Liver (tissue), 8 donors: ENCODE measurements at regions not wholly inside any gene's neighbourhood (a gene's known extent, or its start where the extent isn't known, plus 50 kb on each side); places are given as distances from the start of the nearest gene placed in this dataset.

Source experiments
- DNase-seq: peaks from one replicate; pipeline ENCODE4 v3.0.0-alpha.2; 2017; ENCODE audit warnings: low spot score
- H3K27ac ChIP-seq, 2 donors: one replicate each; pipeline ENCODE4 v1.7.0; 2013; ENCODE audit warnings: inconsistent platforms in 2 of 2, low read length in 2 of 2, control low read depth in 1 of 2, low read depth in 1 of 2, mild to moderate bottlenecking in 1 of 2
- H3K27me3 ChIP-seq, 4 donors: one replicate each; pipeline versions ENCODE4 v1.6.1 to v1.7.0; 2013; ENCODE audit warnings: low read length in 3 of 4, inconsistent platforms in 1 of 4, mild to moderate bottlenecking in 1 of 4, moderate library complexity in 1 of 4; ENCODE audit not compliant: control insufficient read depth in 4 of 4, insufficient read depth in 4 of 4
- H3K36me3 ChIP-seq, 4 donors: one replicate each; pipeline versions ENCODE4 v1.6.1 to v1.7.0; 2013; ENCODE audit warnings: low read length in 3 of 4, mild to moderate bottlenecking in 3 of 4, low read depth in 1 of 4, moderate library complexity in 1 of 4; ENCODE audit not compliant: control insufficient read depth in 4 of 4, insufficient read depth in 3 of 4
- H3K4me1 ChIP-seq, 4 donors: one replicate each; pipeline versions ENCODE4 v1.6.1 to v1.7.0; 2013; ENCODE audit warnings: low read length in 3 of 4, mild to moderate bottlenecking in 3 of 4, moderate library complexity in 1 of 4; ENCODE audit not compliant: control insufficient read depth in 4 of 4, insufficient read depth in 4 of 4
- H3K4me3 ChIP-seq, 3 donors: one replicate each; pipeline versions ENCODE4 v1.6.1 to v1.7.0; 2013; ENCODE audit warnings: low read length in 3 of 3, control low read depth in 1 of 3, low read depth in 1 of 3, mild to moderate bottlenecking in 1 of 3
- H3K9ac ChIP-seq, 2 donors: one replicate each; pipeline ENCODE4 v1.7.0; 2013; ENCODE audit warnings: low read length in 2 of 2, mild to moderate bottlenecking in 2 of 2, moderate library complexity in 2 of 2, control low read depth in 1 of 2, low read depth in 1 of 2
- H3K9me3 ChIP-seq, 4 donors: one replicate each; pipeline versions ENCODE4 v1.6.1 to v1.7.0; 2013; ENCODE audit warnings: low read length in 3 of 4; ENCODE audit not compliant: control insufficient read depth in 4 of 4
- CTCF ChIP-seq: fragments of 150-350 bp; IDR thresholded peaks from 2 replicates; pipeline ENCODE4 v1.5.1; 2017; ENCODE audit warnings: improper control_type of control experiment, low read depth, low read length; ENCODE audit not compliant: missing input control
- FOXA1 ChIP-seq: IDR thresholded peaks from 2 replicates; pipeline ENCODE4 v1.6.1; 2016; ENCODE audit warnings: antibody characterized with exemption
- FOXA2 ChIP-seq: IDR thresholded peaks from 2 replicates; pipeline ENCODE4 v1.6.1; 2016; ENCODE audit warnings: antibody characterized with exemption
- GABPA ChIP-seq, 2 donors: IDR thresholded peaks in 1 of 2; conservative IDR thresholded peaks in 1 of 2; 2 replicates each; pipeline ENCODE4 v1.6.1; 2016; ENCODE audit warnings: antibody characterized with exemption in 2 of 2, mild to moderate bottlenecking in 1 of 2, moderate library complexity in 1 of 2
- HNF4A ChIP-seq, 2 donors: conservative IDR thresholded peaks; 2 replicates each; pipeline ENCODE4 v1.6.1; 2016; ENCODE audit warnings: antibody characterized with exemption in 2 of 2, mild to moderate bottlenecking in 2 of 2
- HNF4G ChIP-seq: IDR thresholded peaks from 2 replicates; pipeline ENCODE4 v1.6.1; 2016; ENCODE audit warnings: antibody characterized with exemption
- JUND ChIP-seq, 2 donors: IDR thresholded peaks; 2 replicates each; pipeline ENCODE4 v1.6.1; 2016; ENCODE audit warnings: antibody characterized with exemption in 2 of 2
- MAX ChIP-seq: IDR thresholded peaks from 2 replicates; pipeline ENCODE4 v1.6.1; 2016; ENCODE audit warnings: antibody characterized with exemption
- REST ChIP-seq: IDR thresholded peaks from 2 replicates; pipeline ENCODE4 v1.6.1; 2016; ENCODE audit warnings: antibody characterized with exemption, mild to moderate bottlenecking
- RXRA ChIP-seq, 2 donors: IDR thresholded peaks; 2 replicates each; pipeline ENCODE4 v1.6.1; 2017 to 2018; ENCODE audit warnings: antibody characterized with exemption in 2 of 2, mild to moderate bottlenecking in 1 of 2
- SP1 ChIP-seq: IDR thresholded peaks from 2 replicates; pipeline ENCODE4 v1.6.1; 2018; ENCODE audit warnings: antibody characterized with exemption, mild to moderate bottlenecking
- TAF1 ChIP-seq: conservative IDR thresholded peaks from 2 replicates; pipeline ENCODE4 v1.6.1; 2016; ENCODE audit warnings: antibody characterized with exemption, mild to moderate bottlenecking
- YY1 ChIP-seq: IDR thresholded peaks from 2 replicates; pipeline ENCODE4 v1.6.1; 2016; ENCODE audit warnings: antibody characterized with exemption, mild to moderate bottlenecking
- ZBTB33 ChIP-seq: IDR thresholded peaks from 2 replicates; pipeline ENCODE4 v1.6.1; 2016; ENCODE audit warnings: antibody characterized with exemption
- WGBS: extraction: QIAGEN DNeasy Blood & Tissue Kit; methylation state at CpG from one replicate; pipeline ENCODE4 v1.1.7; 2013; 5-methylcytosine and 5-hydroxymethylcytosine counted together
- donor health status: healthy.
- donor health status: healthy.
- donor health status: healthy.
- donor health status: healthy.
- donor health status: healthy.

GRCh38 chr5:89233462-89233861 lies 350.5 kb upstream of the MEF2C start (continued):
- TF ChIP-seq CTCF (no peak), HNF4G (no peak), FOXA2 (no peak), GABPA (IDR thresholded peaks at IDR 0.05 in 1 of 2, conservative IDR thresholded peaks at IDR 0.05 in 1 of 2) (no peak), HNF4A (conservative IDR thresholded peaks at IDR 0.05) (no peak), ZBTB33 (no peak), RXRA (IDR thresholded peaks at IDR 0.05) (no peak), JUND (IDR thresholded peaks at IDR 0.05) (no peak), YY1 (no peak)

- Histone ChIP-seq H3K27me3 (no peaks in the 10 kb centered on the region), H3K36me3 (no peaks in the 10 kb centered on the region), H3K4me3 (no peak overlapping the region), H3K9me3 (no peaks in the 10 kb centered on the region), H3K9ac (no peak overlapping the region), H3K27ac (no peak overlapping the region), H3K4me1 (peaks cover 0 to 6% (median 0%) of the 10 kb centered on the region in 4 donors)
- no peak for TF ChIP-seq SP1
- TF ChIP-seq HNF4G = no peak
- TF ChIP-seq JUND (IDR thresholded peaks at IDR 0.05) = no peak
- no peak for TF ChIP-seq MAX
- TF ChIP-seq FOXA2 = no peak
- no peak for TF ChIP-seq TAF1
- no peak for TF ChIP-seq YY1
- no peak for TF ChIP-seq GABPA (IDR thresholded peaks at IDR 0.05 in 1 of 2, conservative IDR thresholded peaks at IDR 0.05 in 1 of 2)
- TF ChIP-seq FOXA1 = no peak
- TF ChIP-seq HNF4A (conservative IDR thresholded peaks at IDR 0.05) = no peak
- no peak for TF ChIP-seq ZBTB33
- no peak for TF ChIP-seq REST
- no peak for TF ChIP-seq CTCF
- DNase-seq = no peak
- WGBS = 83% methylated on average over 3 of the region's 3 CpGs
These were observed 349.2 kb upstream of the MEF2C start for GRCh38 chr5:89232139-89232603.
